PC-9 (cell line): ENCODE measurements at regions not wholly inside any gene's neighbourhood (a gene's known extent, or its start where the extent isn't known, plus 50 kb on each side); places are given as distances from the start of the nearest gene placed in this dataset.

Experiments
- BruUV-seq: library from RNA; stranded (reverse); fragments of 400-500 nt; replicated peaks from 2 replicates; lab custom pipeline; 2021; lab: Mats Ljungman, UMichigan
- CTCF ChIA-PET: fragments of 300-600 bp; sonication (Branson Sonifier 250); formaldehyde crosslinking; loops from one replicate; lab custom pipeline; 2022; ENCODE audit warnings: antibody characterized with exemption; lab: Charles Lee
- POLR2A ChIA-PET: fragments of 300-600 bp; sonication (Branson Sonifier 250); formaldehyde crosslinking; loops from one replicate; lab custom pipeline; 2022; ENCODE audit warnings: antibody characterized with exemption; ENCODE audit not compliant: unreplicated experiment; lab: Charles Lee
- DNase-seq, 2 experiments: peaks; one replicate each; pipeline versions ENCODE4 v3.0.0 to v3.0.0-alpha.2; 2015 to 2022; ENCODE audit warnings: mixed read lengths in 1 of 2
- H2AFZ ChIP-seq: fragments of 200-600 bp; sonication (generic); 2 replicates; pipeline ENCODE4 v1.8.1; 2017; ENCODE audit warnings: antibody characterized with exemption
- H3F3A ChIP-seq: fragments of 200-600 bp; sonication (generic); 2 replicates; pipeline ENCODE4 v1.8.1; 2017; ENCODE audit warnings: antibody characterized with exemption, mild to moderate bottlenecking, low read depth; ENCODE audit not compliant: insufficient read depth
- H3K27ac ChIP-seq: fragments of 200-600 bp; sonication (generic); 2 replicates; pipeline ENCODE4 v1.6.1; 2016; ENCODE audit warnings: mixed run types
- H3K27me3 ChIP-seq: fragments of 200-600 bp; sonication (generic); 2 replicates; pipeline ENCODE4 v1.6.1; 2016; ENCODE audit warnings: low read depth, mixed run types; ENCODE audit not compliant: insufficient read depth
- H3K36me3 ChIP-seq: fragments of 200-600 bp; sonication (generic); 2 replicates; pipeline ENCODE4 v1.6.1; 2016; ENCODE audit warnings: low read depth, mixed run types
- H3K4me1 ChIP-seq: fragments of 200-600 bp; sonication (generic); replicated peaks from 2 replicates; pipeline ENCODE4 v1.6.1; 2016; ENCODE audit warnings: mixed run types; ENCODE audit not compliant: insufficient read depth
- H3K4me2 ChIP-seq: fragments of 200-600 bp; sonication (generic); 2 replicates; pipeline ENCODE4 v1.6.1; 2017; ENCODE audit warnings: mixed run types
- H3K4me3 ChIP-seq: fragments of 200-600 bp; sonication (generic); 2 replicates; pipeline ENCODE4 v1.6.1; 2016; ENCODE audit warnings: mixed run types
- H3K79me2 ChIP-seq: fragments of 200-600 bp; sonication (generic); 2 replicates; pipeline ENCODE4 v1.6.1; 2017; ENCODE audit warnings: low read depth, mixed run types
- H3K9me2 ChIP-seq: fragments of 200-600 bp; sonication (generic); 2 replicates; pipeline ENCODE4 v1.8.1; 2017; ENCODE audit warnings: mild to moderate bottlenecking; ENCODE audit not compliant: insufficient read depth
- H3K9me3 ChIP-seq: fragments of 200-600 bp; sonication (generic); 2 replicates; pipeline ENCODE4 v1.8.1; 2016; ENCODE audit warnings: low read depth; ENCODE audit not compliant: insufficient read depth
- H4K20me1 ChIP-seq: fragments of 200-600 bp; sonication (generic); 2 replicates; pipeline ENCODE4 v1.8.1; 2017; ENCODE audit not compliant: insufficient read depth
- EZH2 ChIP-seq: fragments of 200-600 bp; sonication (generic); IDR thresholded peaks from 2 replicates; pipeline ENCODE4 v1.8.0; 2017; ENCODE audit warnings: antibody characterized with exemption, low read depth
- intact Hi-C: fragments of 100-400 bp; cut with micrococcal nuclease; formaldehyde crosslinking; loops from one replicate; pipeline ENCODE4 v1.10.0; 2022; ENCODE audit not compliant: unreplicated experiment
- TF ChIP-seq, protein P1 (sequence below): fragments of 200-600 bp; sonication (generic); conservative IDR thresholded peaks from 2 replicates; pipeline ENCODE4 v1.6.1; 2017; ENCODE audit warnings: mixed run types, antibody characterized with exemption, mild to moderate bottlenecking, moderate library complexity

- ChIA-PET POLR2A (no interaction called here), CTCF (no interaction called here)
- no peaks in the 10 kb centered on the region for H3K9me3 ChIP-seq
- H3K27me3 ChIP-seq = no peaks in the 10 kb centered on the region
- H4K20me1 ChIP-seq = no peaks in the 10 kb centered on the region
- H2AFZ ChIP-seq = no peak overlapping the region
- no peak overlapping the region for H3K27ac ChIP-seq
- H3K4me1 ChIP-seq = no peaks in the 10 kb centered on the region
- H3K79me2 ChIP-seq = no peaks in the 10 kb centered on the region
- BruUV-seq = no TSS peak
- no peaks in the 10 kb centered on the region for H3K9me2 ChIP-seq
- no peak overlapping the region for H3K4me3 ChIP-seq
- no peaks in the 10 kb centered on the region for H3K36me3 ChIP-seq
- no peaks in the 10 kb centered on the region for H3F3A ChIP-seq
- no peak overlapping the region for H3K4me2 ChIP-seq
- intact Hi-C loops = no loop called here
- DNase-seq = no peak
- TF ChIP-seq, protein P1, sequence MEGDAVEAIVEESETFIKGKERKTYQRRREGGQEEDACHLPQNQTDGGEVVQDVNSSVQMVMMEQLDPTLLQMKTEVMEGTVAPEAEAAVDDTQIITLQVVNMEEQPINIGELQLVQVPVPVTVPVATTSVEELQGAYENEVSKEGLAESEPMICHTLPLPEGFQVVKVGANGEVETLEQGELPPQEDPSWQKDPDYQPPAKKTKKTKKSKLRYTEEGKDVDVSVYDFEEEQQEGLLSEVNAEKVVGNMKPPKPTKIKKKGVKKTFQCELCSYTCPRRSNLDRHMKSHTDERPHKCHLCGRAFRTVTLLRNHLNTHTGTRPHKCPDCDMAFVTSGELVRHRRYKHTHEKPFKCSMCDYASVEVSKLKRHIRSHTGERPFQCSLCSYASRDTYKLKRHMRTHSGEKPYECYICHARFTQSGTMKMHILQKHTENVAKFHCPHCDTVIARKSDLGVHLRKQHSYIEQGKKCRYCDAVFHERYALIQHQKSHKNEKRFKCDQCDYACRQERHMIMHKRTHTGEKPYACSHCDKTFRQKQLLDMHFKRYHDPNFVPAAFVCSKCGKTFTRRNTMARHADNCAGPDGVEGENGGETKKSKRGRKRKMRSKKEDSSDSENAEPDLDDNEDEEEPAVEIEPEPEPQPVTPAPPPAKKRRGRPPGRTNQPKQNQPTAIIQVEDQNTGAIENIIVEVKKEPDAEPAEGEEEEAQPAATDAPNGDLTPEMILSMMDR = no peak
- TF ChIP-seq EZH2 = no peak
Observed at GRCh38 chr2:186060744-186061440, 322.3 kb downstream of the FSIP2 start.

GRCh38 chr2:186064507-186064906 is 325.9 kb downstream of the FSIP2 start:
- Histone ChIP-seq H3K79me2 (no peaks in the 10 kb centered on the region), H3F3A (no peaks in the 10 kb centered on the region), H3K9me2 (no peaks in the 10 kb centered on the region), H2AFZ (no peak overlapping the region), H3K27me3 (no peaks in the 10 kb centered on the region), H3K9me3 (no peaks in the 10 kb centered on the region), H4K20me1 (no peaks in the 10 kb centered on the region), H3K4me3 (no peak overlapping the region), H3K27ac (no peak overlapping the region), H3K36me3 (no peaks in the 10 kb centered on the region), H3K4me1 (no peaks in the 10 kb centered on the region), H3K4me2 (no peak overlapping the region)
- no peak for DNase-seq
- TF ChIP-seq EZH2 = no peak
- TF ChIP-seq, protein P1 = no peak
- intact Hi-C loops = no loop called here
- ChIA-PET POLR2A (no interaction called here), CTCF (no interaction called here)
- BruUV-seq = no TSS peak

DNA sequence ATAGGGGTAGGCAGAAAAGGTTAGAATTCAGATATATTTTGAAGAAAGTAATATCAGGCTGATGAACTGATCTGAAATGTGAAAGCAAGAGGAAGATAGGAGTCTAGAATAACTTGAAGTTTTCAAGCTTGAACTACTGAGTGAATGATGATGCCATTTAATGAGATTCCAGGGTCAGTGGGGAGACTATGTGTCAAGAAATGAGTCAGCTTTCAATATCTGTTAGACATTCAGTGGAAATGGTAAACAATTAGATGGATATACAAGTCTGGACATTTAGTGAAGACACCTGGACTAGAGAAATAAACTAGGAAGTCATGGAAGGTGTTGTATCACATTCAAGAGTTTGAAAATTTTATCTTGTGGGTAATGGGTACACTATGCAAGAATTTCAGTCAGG is 326.9 kb downstream of the FSIP2 start:
- H3K4me2 ChIP-seq = no peak overlapping the region
- no peak for DNase-seq
- no peaks in the 10 kb centered on the region for H3F3A ChIP-seq
- POLR2A ChIA-PET = no interaction called here
- H3K36me3 ChIP-seq = no peaks in the 10 kb centered on the region
- intact Hi-C loops = no loop called here
- H3K4me3 ChIP-seq = no peak overlapping the region
- BruUV-seq = no TSS peak
- H3K27me3 ChIP-seq = no peaks in the 10 kb centered on the region
- H3K4me1 ChIP-seq = no peaks in the 10 kb centered on the region
- no peaks in the 10 kb centered on the region for H3K9me2 ChIP-seq
- TF ChIP-seq, protein P1 = no peak
- no peak for TF ChIP-seq EZH2
- H4K20me1 ChIP-seq = no peaks in the 10 kb centered on the region
- H3K79me2 ChIP-seq = no peaks in the 10 kb centered on the region
- H3K9me3 ChIP-seq = no peaks in the 10 kb centered on the region
- H2AFZ ChIP-seq = no peak overlapping the region
- no peak overlapping the region for H3K27ac ChIP-seq
- CTCF ChIA-PET = no interaction called here
